Breast epithelium (tissue), 3 donors: ENCODE measurements at regions not wholly inside any gene's neighbourhood (a gene's known extent, or its start where the extent isn't known, plus 50 kb on each side); places are given as distances from the start of the nearest gene placed in this dataset.

Experiments used
- CTCF ChIP-seq, 3 donors: fragments of 450-650 bp; IDR thresholded peaks; one replicate each; pipeline ENCODE4 v1.5.1; 2016 to 2017; ENCODE audit warnings: antibody characterized with exemption in 3 of 3, mild to moderate bottlenecking in 3 of 3, moderate library complexity in 3 of 3
- POLR2A ChIP-seq: fragments of 450-650 bp; IDR thresholded peaks from one replicate; pipeline ENCODE4 v1.6.1; 2016; ENCODE audit warnings: antibody characterized with exemption, mild to moderate bottlenecking, moderate library complexity

- no peak for TF ChIP-seq CTCF (IDR thresholded peaks at IDR 0.05)
- no peak for TF ChIP-seq POLR2A
These were observed 1360.1 kb downstream of the REEP3 start for GRCh38 chr10:64881257-64881656.
